Naive thymus-derived CD4-positive, alpha-beta T cell (primary cell): ENCODE measurements at regions not wholly inside any gene's neighbourhood (a gene's known extent, or its start where the extent isn't known, plus 50 kb on each side); places are given as distances from the start of the nearest gene placed in this dataset.
A peak's percentile ranks its signal among the peaks of the same experiment; 100 is the strongest.

Source experiments
- ATAC-seq: fragments of 150-1000 bp; cut with Tn5 transposase; 2 replicates; pipeline ENCODE4 v1.10.0; 2021; ENCODE audit warnings: mild to moderate bottlenecking, moderate library complexity
- CTCF ChIA-PET: fragments of 350-600 bp; sonication (Branson Sonifier 250); formaldehyde crosslinking; loops from one replicate; lab custom pipeline; 2021; ENCODE audit warnings: antibody characterized with exemption; lab: Charles Lee
- POLR2A ChIA-PET: fragments of 350-600 bp; sonication (Branson Sonifier 250); formaldehyde crosslinking; loops from one replicate; lab custom pipeline; 2021; ENCODE audit warnings: antibody characterized with exemption, inconsistent platforms; lab: Charles Lee
- DNase-seq, 9 donors: peaks; one replicate each; pipeline versions ENCODE4 v3.0.0 to v3.0.0-alpha.2; 2020 to 2022; ENCODE audit warnings: mixed read lengths in 1 of 9
- H3K27ac ChIP-seq: one replicate; pipeline ENCODE4 v1.7.0; 2013; ENCODE audit warnings: mild to moderate bottlenecking, low read depth, low read length, moderate library complexity
- H3K27me3 ChIP-seq, 2 donors: one replicate each; pipeline ENCODE4 v1.7.0; 2013; ENCODE audit warnings: low read length in 2 of 2, mild to moderate bottlenecking in 2 of 2, moderate library complexity in 2 of 2; ENCODE audit not compliant: control insufficient read depth in 2 of 2, insufficient read depth in 2 of 2
- H3K36me3 ChIP-seq, 3 experiments: 1 replicate in 2 of 3; 2 replicates in 1 of 3; pipeline ENCODE4 v1.7.0; 2013; ENCODE audit warnings: low read length in 3 of 3, mild to moderate bottlenecking in 3 of 3, moderate library complexity in 1 of 3; ENCODE audit not compliant: insufficient read depth in 3 of 3, control insufficient read depth in 2 of 3
- H3K4me1 ChIP-seq, 2 donors: one replicate each; pipeline ENCODE4 v1.7.0; 2013; ENCODE audit warnings: low read length in 2 of 2, mild to moderate bottlenecking in 2 of 2, moderate library complexity in 1 of 2; ENCODE audit not compliant: control insufficient read depth in 2 of 2, insufficient read depth in 2 of 2
- H3K4me3 ChIP-seq: 2 replicates; pipeline ENCODE4 v1.7.0; 2013; ENCODE audit warnings: mild to moderate bottlenecking, low read length
- H3K9me3 ChIP-seq, 3 experiments: 1 replicate in 2 of 3; 2 replicates in 1 of 3; pipeline ENCODE4 v1.7.0; 2013; ENCODE audit warnings: low read length in 3 of 3; ENCODE audit not compliant: control insufficient read depth in 2 of 3
- H3K27ac Mint-ChIP-seq, 9 donors: one replicate each; pipeline ENCODE4 v1.8.0; 2020 to 2022; ENCODE audit warnings: mixed read lengths in 9 of 9, mild to moderate bottlenecking in 8 of 9, moderate library complexity in 5 of 9, inconsistent platforms in 2 of 9
- H3K27me3 Mint-ChIP-seq, 5 donors: one replicate each; pipeline ENCODE4 v1.8.0; 2021 to 2022; ENCODE audit warnings: mixed read lengths in 5 of 5, mild to moderate bottlenecking in 1 of 5
- H3K36me3 Mint-ChIP-seq, 5 donors: one replicate each; pipeline ENCODE4 v1.8.0; 2020 to 2022; ENCODE audit warnings: mixed read lengths in 5 of 5, mild to moderate bottlenecking in 3 of 5, inconsistent platforms in 1 of 5
- H3K4me1 Mint-ChIP-seq, 7 donors: one replicate each; pipeline ENCODE4 v1.8.0; 2020 to 2022; ENCODE audit warnings: mixed read lengths in 7 of 7, mild to moderate bottlenecking in 3 of 7, inconsistent platforms in 1 of 7
- H3K4me3 Mint-ChIP-seq, 10 donors: one replicate each; pipeline ENCODE4 v1.8.0; 2020 to 2022; ENCODE audit warnings: mild to moderate bottlenecking in 10 of 10, mixed read lengths in 10 of 10, moderate library complexity in 6 of 10, inconsistent platforms in 2 of 10
- H3K9me3 Mint-ChIP-seq, 11 donors: one replicate each; pipeline ENCODE4 v1.8.0; 2020 to 2022; ENCODE audit warnings: mixed read lengths in 11 of 11, mild to moderate bottlenecking in 4 of 11, inconsistent platforms in 1 of 11, moderate library complexity in 1 of 11
- intact Hi-C, 2 donors: fragments of 100-400 bp; cut with micrococcal nuclease; formaldehyde crosslinking; loops; one replicate each; pipeline ENCODE4 v1.15.1; 2023

DNA sequence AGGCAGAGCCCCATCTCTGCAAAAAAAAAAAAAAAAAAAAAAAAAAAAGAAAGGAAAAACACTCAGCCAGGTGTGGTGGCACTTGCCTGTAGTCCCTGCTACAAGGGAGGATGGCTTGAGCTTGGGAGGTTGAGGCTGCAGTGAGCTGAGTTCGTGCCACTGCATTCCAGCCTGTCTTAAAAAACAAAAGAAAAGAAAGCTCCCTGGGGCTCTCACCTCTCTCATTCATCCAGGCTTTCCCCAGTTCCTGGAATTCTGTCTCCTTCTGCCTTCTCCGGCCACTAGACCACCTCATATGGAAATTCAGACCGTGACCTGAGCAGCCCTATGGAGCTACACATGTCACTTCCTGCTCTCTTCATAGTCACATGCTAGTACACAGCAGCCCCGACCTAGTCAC lies 101.1 kb upstream of the TAB2 start:
- ATAC-seq, result no peak

DNA sequence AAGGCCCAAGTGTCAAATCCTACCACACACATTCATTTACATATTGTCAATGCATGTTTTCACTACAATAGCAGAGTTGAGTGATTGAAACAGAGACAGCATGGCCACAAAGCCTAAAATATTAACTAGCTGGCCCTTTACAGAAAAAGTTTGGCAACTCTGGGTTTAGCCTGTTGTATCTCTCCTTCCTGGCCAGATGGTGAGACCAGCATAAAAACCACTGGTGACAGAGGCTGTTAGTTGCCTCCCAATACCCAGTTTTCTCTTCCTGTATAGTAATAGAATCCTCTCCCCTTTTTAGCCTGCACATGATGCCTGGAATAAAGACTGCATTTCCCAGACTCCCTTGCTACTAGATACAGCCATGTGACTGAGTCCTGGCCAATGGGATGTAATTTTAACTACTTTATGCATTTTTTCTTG lies 100.0 kb upstream of the TAB2 start:
- no peaks in the 10 kb centered on the region for H3K27me3 Mint-ChIP-seq
- POLR2A ChIA-PET, result interaction anchor here (0.7 to 1.9 kb wide), 2 partner anchors 11 to 15 kb away, joined by 4 to 5 read pairs; no protein-coding TSS in a partner anchor
- DNase-seq, result no peak
- H3K4me3 ChIP-seq, result no peak overlapping the region
- peak; percentile 53 for ATAC-seq
- H3K27ac ChIP-seq, result no peak overlapping the region
- CTCF ChIA-PET, result no interaction called here
- H3K36me3 ChIP-seq, result no peaks in the 10 kb centered on the region
- H3K27ac Mint-ChIP-seq, result peak overlapping the region in 4 of 9 donors; percentile 18 to 79 (median 69)
- peaks cover 13 to 15% of the 10 kb centered on the region in 2 donors for H3K4me1 ChIP-seq
- peaks cover 3 to 35% (median 22%) of the 10 kb centered on the region in 7 donors for H3K4me1 Mint-ChIP-seq
- no peaks in the 10 kb centered on the region for H3K27me3 ChIP-seq
- peaks cover 0 to 27% (median 4%) of the 10 kb centered on the region in 5 donors for H3K36me3 Mint-ChIP-seq
- H3K9me3 ChIP-seq, result no peaks in the 10 kb centered on the region
- peaks cover 0 to 7% (median 0%) of the 10 kb centered on the region in 11 donors for H3K9me3 Mint-ChIP-seq
- H3K4me3 Mint-ChIP-seq, result no peak overlapping the region
- intact Hi-C loops, result no loop called here

More for the DNA sequence above, 101.1 kb upstream of the TAB2 start:
- Mint-ChIP-seq H3K4me3 (no peak overlapping the region), H3K9me3 (peaks cover 0 to 7% (median 0%) of the 10 kb centered on the region in 11 donors), H3K4me1 (peaks cover 5 to 41% (median 22%) of the 10 kb centered on the region in 7 donors), H3K27ac (peak overlapping the region in 7 of 9 donors; percentile 1 to 75 (median 59)), H3K27me3 (no peaks in the 10 kb centered on the region), H3K36me3 (peaks cover 0 to 19% (median 4%) of the 10 kb centered on the region in 5 donors)
- Histone ChIP-seq H3K4me3 (no peak overlapping the region), H3K36me3 (no peaks in the 10 kb centered on the region), H3K4me1 (peaks cover 14 to 20% of the 10 kb centered on the region in 2 donors), H3K27me3 (no peaks in the 10 kb centered on the region), H3K9me3 (no peaks in the 10 kb centered on the region), H3K27ac (no peak overlapping the region)
- intact Hi-C loops, result no loop called here
- ChIA-PET CTCF (interaction anchor here (0.5 to 1.1 kb wide), 6 partner anchors 15 to 159 kb away, joined by 3 to 8 read pairs (median 3); no protein-coding TSS in a partner anchor), POLR2A (interaction anchor here (0.7 to 1.9 kb wide), 6 partner anchors 10 to 26 kb away, joined by 3 to 5 read pairs (median 4); no protein-coding TSS in a partner anchor)
- no peak for DNase-seq

GRCh38 chr6:149218471-149218870 lies 99.0 kb upstream of the TAB2 start:
- H3K4me3 ChIP-seq, result no peak overlapping the region
- ATAC-seq, result no peak
- CTCF ChIA-PET, result no interaction called here

GRCh38 chr6:149218915-149219314 lies 98.6 kb upstream of the TAB2 start:
- POLR2A ChIA-PET, result interaction anchor here (0.9 to 1.1 kb wide), 2 partner anchors 23 to 61 kb away, joined by 3 read pairs; no protein-coding TSS in a partner anchor
- Histone ChIP-seq H3K27ac (no peak overlapping the region), H3K9me3 (no peaks in the 10 kb centered on the region), H3K27me3 (no peaks in the 10 kb centered on the region), H3K36me3 (no peaks in the 10 kb centered on the region), H3K4me3 (no peak overlapping the region), H3K4me1 (peaks cover under 1 to 6% of the 10 kb centered on the region in 2 donors)
- CTCF ChIA-PET, result no interaction called here
- H3K36me3 Mint-ChIP-seq, result peaks cover 0 to 35% (median 4%) of the 10 kb centered on the region in 5 donors
- peak overlapping the region in 7 of 9 donors; percentile 17 to 75 (median 54) for H3K27ac Mint-ChIP-seq
- intact Hi-C loops, result loop anchor here in 1 of 2 donors (2.0 kb wide), 1 partner anchor 14 kb away; no protein-coding TSS in a partner anchor
- H3K27me3 Mint-ChIP-seq, result no peaks in the 10 kb centered on the region
- no peak for DNase-seq
- H3K9me3 Mint-ChIP-seq, result peaks cover 0 to 7% (median 0%) of the 10 kb centered on the region in 11 donors
- ATAC-seq, result no peak
- H3K4me1 Mint-ChIP-seq, result peaks cover 6 to 42% (median 28%) of the 10 kb centered on the region in 7 donors
- H3K4me3 Mint-ChIP-seq, result peak overlapping the region in 1 of 10 donors; percentile 52

More at GRCh38 chr6:149218471-149218870, 99.0 kb upstream of the TAB2 start:
- intact Hi-C loops, result loop anchor here in 1 of 2 donors (2.0 kb wide), 1 partner anchor 14 kb away; no protein-coding TSS in a partner anchor
- Mint-ChIP-seq H3K9me3 (peaks cover 0 to 7% (median 0%) of the 10 kb centered on the region in 11 donors), H3K27ac (peak overlapping the region in 8 of 9 donors; percentile 14 to 75 (median 51)), H3K27me3 (no peaks in the 10 kb centered on the region), H3K4me3 (peak overlapping the region in 1 of 10 donors; percentile 52), H3K36me3 (peaks cover 0 to 31% (median 4%) of the 10 kb centered on the region in 5 donors), H3K4me1 (peaks cover 3 to 38% (median 24%) of the 10 kb centered on the region in 7 donors)
- DNase-seq, result no peak
- POLR2A ChIA-PET, result no interaction called here
- H3K27ac ChIP-seq, result no peak overlapping the region
- H3K4me1 ChIP-seq, result peaks cover 5 to 6% of the 10 kb centered on the region in 2 donors
- no peaks in the 10 kb centered on the region for H3K36me3 ChIP-seq
- no peaks in the 10 kb centered on the region for H3K9me3 ChIP-seq
- H3K27me3 ChIP-seq, result no peaks in the 10 kb centered on the region

DNA sequence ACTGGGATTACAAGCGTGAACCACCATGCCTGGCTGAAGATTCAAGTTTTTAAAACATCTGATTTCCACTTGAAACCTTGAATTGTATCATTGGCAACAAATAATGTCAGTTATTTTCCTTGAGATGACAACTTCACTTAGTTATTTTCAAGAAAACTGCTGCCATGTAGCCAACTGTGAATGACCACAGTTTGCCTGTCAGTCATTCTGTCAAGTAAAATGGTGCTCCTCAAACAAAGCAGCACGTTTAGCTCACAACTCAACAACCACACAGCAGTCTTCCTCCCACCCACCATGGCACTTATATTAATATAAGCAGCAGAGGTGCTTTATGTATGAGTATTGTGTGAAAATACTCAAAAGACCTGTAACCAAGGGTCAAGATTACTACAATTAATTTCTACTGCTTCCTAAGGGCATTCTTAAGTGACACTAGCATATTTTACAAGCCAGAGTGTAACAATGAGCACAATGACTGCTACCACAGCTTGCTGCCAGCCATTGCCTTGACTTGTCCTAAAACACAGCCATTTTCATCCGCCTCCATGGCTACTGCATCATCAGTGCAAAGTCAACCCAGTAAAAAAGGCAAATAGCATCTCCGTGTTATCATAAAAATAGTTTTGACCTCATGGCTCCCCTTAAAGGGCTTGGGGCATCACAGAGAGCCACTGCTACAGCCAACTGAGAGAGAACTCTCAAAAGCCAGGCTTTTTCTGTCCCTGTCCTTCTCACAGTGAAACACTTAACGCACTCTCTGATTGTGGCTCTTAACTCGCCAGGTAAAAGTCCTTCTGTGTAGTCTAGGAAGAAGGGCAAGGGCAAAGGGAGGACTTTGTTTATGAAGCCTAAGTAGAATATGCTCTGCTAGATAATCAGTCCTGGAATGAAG lies 96.4 kb upstream of the TAB2 start:
- ChIA-PET CTCF (no interaction called here), POLR2A (no interaction called here)
- no peaks in the 10 kb centered on the region for H3K27me3 ChIP-seq
- DNase-seq (no peak), ATAC-seq (no peak)
- H3K36me3 ChIP-seq, result no peaks in the 10 kb centered on the region
- no peak overlapping the region for H3K4me3 ChIP-seq
- intact Hi-C loops, result no loop called here
- peaks cover 0 to 7% (median 0%) of the 10 kb centered on the region in 11 donors for H3K9me3 Mint-ChIP-seq
- no peaks in the 10 kb centered on the region for H3K27me3 Mint-ChIP-seq
- peak overlapping the region in 2 of 9 donors; percentile 21 to 67 for H3K27ac Mint-ChIP-seq
- peaks cover 0 to 48% (median 4%) of the 10 kb centered on the region in 5 donors for H3K36me3 Mint-ChIP-seq
- H3K4me3 Mint-ChIP-seq, result no peak overlapping the region
- peaks cover 0 to 6% of the 10 kb centered on the region in 2 donors for H3K4me1 ChIP-seq
- peaks cover 6 to 54% (median 35%) of the 10 kb centered on the region in 7 donors for H3K4me1 Mint-ChIP-seq
- no peak overlapping the region for H3K27ac ChIP-seq
- H3K9me3 ChIP-seq, result no peaks in the 10 kb centered on the region

DNA sequence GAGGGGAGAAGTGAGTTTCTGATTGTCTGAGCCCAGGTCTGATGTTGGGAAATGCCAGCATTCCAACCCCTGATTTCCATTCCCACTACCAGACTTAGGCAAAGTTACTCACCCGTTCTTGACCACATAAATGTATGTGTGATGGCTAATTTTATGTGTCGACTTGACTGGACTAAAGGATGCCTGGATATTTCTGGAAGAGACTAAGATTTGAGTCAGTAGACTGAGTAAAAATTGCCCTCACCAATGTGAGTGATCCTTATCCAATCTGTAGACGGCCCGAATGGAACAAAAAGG lies 95.8 kb upstream of the TAB2 start:
- Histone ChIP-seq H3K27me3 (no peaks in the 10 kb centered on the region), H3K4me1 (peaks cover 0 to 6% of the 10 kb centered on the region in 2 donors), H3K4me3 (no peak overlapping the region), H3K36me3 (no peaks in the 10 kb centered on the region), H3K9me3 (no peaks in the 10 kb centered on the region), H3K27ac (no peak overlapping the region)
- Mint-ChIP-seq H3K4me3 (no peak overlapping the region), H3K27ac (peak overlapping the region in 2 of 9 donors; percentile 21 to 67), H3K9me3 (peaks cover 0 to 7% (median 0%) of the 10 kb centered on the region in 11 donors), H3K4me1 (peaks cover 7 to 57% (median 33%) of the 10 kb centered on the region in 7 donors), H3K36me3 (peaks cover 0 to 53% (median 4%) of the 10 kb centered on the region in 5 donors), H3K27me3 (no peaks in the 10 kb centered on the region)
- POLR2A ChIA-PET, result no interaction called here
- intact Hi-C loops, result no loop called here
- no peak for ATAC-seq
- CTCF ChIA-PET, result no interaction called here
- no peak for DNase-seq
